GM12891 (cell line): ENCODE measurements at regions not wholly inside any gene's neighbourhood (a gene's known extent, or its start where the extent isn't known, plus 50 kb on each side); places are given as distances from the start of the nearest gene placed in this dataset.

Experiments
- POLR2A ChIP-seq: IDR thresholded peaks from 2 replicates; pipeline ENCODE4 v1.6.1; 2011; ENCODE audit warnings: low read depth, low read length, control low read depth
- POLR2AphosphoS5 ChIP-seq: IDR thresholded peaks from 2 replicates; pipeline ENCODE4 v1.6.1; 2011; ENCODE audit warnings: low read depth, low read length, control low read depth

- TF ChIP-seq POLR2A = no peak
- TF ChIP-seq POLR2AphosphoS5 = no peak
These were observed 327.3 kb downstream of the FRK start for GRCh38 chr6:115733426-115733825.
